DMS79 (cell line): ENCODE measurements at regions not wholly inside any gene's neighbourhood (a gene's known extent, or its start where the extent isn't known, plus 50 kb on each side); places are given as distances from the start of the nearest gene placed in this dataset.

Source experiments
- DNase-seq: peaks from one replicate; lab custom pipeline; 2025; lab: John Stamatoyannopoulos, UW

DNA sequence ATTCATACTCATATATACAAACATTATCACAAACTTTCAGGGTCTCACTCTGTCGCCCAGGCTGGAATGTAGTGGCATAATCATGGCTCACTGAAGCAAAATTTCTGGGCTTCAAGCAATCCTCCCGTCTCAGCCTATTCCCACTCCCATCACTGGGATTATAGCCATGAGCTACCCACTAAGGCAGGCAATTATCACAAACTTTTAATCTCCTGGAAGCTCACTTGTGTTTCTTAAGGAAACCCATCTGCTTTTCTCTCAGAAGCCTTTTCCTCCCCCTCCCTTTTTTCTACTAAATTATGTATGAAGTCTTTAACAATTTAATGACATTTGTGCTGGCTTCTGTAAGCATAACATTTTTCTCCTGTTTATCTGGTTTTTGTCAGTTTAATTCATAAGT, 170.5 kb downstream of the AREG start:
- DNase-seq: no peak

DNA sequence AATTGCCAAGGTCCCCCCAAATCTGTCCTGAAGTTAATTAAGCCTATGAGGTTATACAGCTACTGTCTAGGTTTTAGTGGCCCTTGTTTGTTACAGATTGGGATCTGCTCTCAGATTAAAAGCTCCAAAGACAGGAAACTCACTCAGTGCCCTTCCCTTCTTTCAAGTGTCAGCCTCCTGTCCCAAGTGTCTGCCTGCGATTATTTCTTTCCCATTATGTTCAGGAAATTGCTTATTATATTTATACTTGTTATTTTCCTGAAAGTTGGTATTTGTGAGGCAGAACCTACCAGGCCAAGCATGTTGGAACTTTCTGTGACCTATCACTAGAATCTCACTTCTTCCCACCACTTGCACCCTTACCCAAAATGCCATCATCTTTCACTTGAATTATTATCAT, 173.2 kb downstream of the AREG start:
- DNase-seq: no peak

GRCh38 chr4:74618659-74619058, 173.7 kb downstream of the AREG start:
- no peak for DNase-seq

DNA sequence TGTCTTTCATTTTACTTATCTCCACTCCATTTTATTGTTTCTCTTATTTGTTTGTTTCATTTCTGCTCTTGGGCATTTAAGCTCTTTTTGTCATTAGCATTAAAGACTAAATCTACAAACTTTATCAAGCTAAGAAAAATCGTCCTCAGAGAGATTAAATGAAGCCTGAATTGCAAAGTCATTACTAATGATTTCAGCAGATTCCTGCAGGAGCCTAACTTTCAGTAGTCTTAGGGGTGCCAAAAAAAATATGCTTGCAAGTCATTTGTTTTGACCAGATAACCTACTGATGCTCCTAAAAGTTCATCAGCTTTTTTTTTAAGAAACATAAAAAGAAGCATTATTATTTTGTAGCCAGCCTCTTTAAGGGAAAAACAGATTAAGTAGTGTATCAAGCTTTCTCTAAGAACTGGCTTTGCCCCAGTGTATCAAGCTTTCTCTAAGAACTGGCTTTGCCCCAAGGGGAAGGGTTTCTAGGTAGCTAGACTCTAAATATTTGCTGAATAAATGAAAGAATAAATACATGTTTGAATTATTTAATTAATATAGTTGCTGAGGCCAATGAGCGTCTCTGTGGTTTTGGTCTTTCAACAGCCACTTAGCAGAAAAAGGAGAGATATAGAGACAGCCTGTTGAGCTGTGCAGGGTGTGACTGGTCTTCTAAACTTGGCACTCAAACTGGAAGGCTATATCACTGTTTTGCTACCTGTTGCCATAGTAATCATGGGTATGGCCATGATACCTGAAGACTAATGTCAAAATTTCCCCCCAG, 174.2 kb downstream of the BTC start:
- no peak for DNase-seq

GRCh38 chr4:74621616-74622015, 172.7 kb downstream of the BTC start:
- DNase-seq: no peak

DNA sequence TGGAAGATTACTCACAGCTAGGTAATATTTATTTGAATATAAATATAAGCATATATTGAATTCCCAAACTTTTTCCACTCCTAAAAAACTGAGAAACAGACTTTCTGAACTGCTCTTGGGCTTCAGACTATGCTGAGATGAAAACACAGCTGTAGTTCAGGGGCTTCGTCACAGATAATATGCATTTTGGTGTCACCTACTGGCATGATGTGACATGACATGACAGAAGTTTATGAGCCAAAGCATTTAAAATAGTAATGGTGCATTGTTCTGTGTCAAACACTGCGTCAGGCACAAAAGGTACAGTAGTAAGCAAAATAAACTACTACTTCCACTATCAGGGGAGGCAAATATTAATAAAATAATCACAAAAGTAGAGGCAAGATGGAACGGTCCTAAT, 171.3 kb downstream of the BTC start:
- no peak for DNase-seq

DNA sequence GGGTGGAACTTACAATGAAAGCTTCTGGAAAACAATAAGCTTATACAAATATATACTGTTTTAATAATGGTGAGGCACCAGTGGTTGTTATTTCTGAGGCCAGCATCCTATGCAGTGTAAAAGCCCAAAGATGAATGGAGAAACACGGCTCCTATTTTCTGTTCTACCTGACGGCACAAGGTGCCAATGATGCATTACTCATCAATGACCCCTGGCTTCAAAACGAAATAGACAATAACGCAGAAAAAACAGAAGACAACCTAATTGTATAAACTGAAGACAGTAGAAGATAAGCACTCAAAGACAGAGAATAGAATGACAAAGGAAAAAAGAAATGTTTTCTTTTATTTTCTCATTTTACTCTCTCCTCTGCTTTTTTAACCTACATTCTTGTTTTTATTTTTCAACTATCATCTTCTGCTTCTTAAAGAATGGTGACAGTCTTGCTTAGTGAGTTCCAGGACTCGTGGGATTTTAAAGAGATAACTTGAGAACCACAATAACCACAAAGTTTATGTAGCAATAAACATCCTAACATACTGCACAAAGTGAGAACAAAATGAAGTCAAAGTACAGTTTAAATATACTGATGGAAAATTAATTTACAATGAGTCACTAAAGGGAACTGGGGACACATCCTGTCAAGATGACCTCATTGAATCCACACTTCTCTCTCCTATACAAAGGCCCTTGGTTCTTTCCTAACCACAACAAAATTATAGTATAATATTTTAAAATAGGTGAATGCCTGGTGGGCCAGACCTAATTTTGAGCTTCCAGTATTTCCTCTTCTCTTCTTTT, 169.8 kb downstream of the BTC start:
- no peak for DNase-seq

DNA sequence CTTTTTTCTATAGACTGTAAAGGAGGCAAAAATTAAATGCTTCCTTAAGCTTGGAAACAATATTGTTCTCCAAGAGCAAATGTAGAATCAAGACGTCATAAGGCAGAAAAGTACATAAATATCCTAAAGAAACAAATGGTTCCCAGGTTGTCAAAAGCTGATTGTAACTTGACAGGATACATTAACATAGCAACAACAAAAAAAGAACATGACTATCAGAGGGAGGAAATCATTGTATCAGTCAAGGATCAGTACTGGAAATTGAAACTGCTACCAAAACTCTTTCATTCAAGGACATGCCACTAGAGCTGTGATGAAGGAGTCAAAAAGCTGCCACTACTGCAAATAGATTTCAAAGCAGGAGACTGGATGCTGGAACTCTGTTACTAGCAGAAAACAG, 168.3 kb downstream of the BTC start:
- DNase-seq: no peak

DNA sequence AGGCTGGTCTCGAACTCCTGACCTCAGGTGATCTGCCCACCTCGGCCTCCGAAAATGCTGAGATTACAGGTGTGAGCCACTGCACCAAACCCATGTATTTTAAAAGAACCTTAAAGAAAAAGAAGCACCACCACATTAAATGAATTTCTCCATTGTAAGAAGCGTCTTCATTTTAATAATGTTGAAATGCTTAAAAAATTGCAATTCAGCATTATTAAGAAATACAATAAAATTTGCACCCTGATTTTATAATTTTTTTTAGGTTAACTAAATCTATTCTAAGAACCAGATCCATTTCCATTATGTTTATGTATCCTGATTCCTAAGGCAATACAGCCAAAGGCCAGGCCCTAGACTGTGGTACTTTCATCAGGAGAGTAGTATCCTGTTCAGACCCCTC, 167.2 kb downstream of the BTC start:
- no peak for DNase-seq

DNA sequence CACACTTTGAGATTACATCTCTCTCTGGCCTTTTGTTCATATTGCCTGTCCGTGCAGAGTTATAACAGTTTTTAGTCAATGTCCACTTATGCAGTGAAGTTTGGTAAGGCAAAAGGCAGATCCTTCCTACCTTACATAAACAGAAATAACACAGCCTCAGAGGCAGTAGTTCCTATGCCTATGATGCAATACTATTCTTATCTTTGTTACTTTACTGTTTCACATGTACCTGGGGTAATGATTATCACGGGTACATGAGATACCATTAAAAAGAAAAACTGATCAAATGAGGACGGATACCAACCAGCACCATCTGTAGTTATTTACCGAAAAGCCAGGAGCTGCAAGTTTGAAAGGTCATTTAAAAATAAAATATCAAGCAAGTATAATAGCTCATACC, 166.8 kb downstream of the BTC start:
- no peak for DNase-seq

- DNase-seq: no peak
These were observed 165.3 kb downstream of the BTC start for GRCh38 chr4:74628852-74629620.

DNA sequence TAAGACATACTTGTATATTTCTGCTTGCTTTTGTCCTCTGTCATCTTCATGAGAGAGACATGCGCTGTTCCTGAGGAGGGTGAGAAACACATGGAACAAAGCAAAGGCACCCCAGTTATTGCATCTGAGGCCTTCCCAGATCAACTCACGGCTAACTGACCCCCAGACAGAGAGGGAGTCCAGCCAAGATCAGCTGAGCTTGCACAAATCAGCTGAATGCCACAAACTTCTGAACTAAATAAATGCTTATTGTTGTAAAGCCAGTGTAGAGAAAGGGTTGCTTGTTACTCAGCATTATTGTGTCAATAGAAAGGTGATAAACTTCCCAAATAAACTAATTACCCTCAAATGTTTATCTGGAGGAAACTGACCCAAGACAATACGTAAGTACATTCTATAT, 163.8 kb downstream of the BTC start:
- DNase-seq: no peak

- no peak for DNase-seq
These were observed 163.0 kb downstream of the BTC start for GRCh38 chr4:74631338-74631737.

DNA sequence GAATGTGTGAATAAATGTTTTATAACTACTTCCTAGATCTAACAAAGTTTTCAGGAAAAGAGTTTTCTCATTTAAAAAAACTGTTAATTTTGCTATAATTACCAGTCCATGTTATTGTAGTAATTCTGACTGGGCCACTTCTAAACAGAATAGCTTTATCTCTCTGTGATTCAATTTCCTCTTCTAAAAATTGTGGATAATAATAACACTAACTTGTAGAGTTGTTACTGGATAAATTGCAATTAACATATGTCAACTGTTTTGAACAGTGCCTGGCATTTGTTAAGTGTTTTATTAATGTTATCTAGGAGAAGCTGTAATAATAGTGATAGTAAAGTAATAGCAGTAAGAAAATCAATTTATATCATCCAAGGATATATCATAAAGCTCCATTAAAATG, 162.3 kb downstream of the BTC start:
- DNase-seq: no peak

- no peak for DNase-seq
These were observed 161.7 kb downstream of the BTC start for GRCh38 chr4:74632634-74633033.

DNA sequence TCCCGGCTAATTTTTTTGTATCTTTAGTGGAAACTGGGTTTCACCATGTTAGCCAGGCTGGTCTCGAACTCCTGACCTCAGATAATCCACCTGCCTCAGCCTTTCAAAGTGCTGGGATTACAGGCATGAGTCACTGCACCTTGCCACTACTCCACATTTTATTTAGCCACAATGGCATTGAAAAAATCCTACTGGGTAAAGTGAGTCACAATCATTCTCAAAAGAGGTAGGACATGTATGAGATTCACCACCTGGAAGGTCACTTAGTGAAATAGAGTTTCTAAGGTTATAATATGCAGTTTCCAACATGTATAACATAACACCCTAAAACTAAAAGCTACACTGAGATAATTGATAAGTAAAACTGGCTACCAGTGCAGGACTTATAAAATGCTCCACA, 159.2 kb downstream of the BTC start:
- DNase-seq: no peak

GRCh38 chr4:74635490-74636123, 158.7 kb downstream of the BTC start:
- no peak for DNase-seq

DNA sequence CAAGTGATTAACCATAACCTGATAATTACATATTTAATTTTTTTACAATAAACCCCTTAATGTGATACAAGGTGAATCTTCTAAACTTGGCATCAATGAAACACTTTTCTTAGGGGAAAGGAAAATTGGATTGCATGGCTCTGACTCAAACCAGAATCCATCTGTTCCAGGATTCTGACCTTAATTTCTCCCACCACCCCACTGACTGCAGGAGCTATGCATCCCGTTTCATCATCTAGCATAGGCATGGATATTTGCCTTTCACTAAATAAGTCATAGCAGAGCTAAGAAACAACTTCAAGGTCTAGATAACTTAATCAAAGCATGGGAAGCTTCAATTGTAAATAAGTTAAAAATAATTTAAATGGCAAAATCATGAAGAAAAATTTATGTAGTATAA, 156.3 kb downstream of the BTC start:
- DNase-seq: no peak

GRCh38 chr4:74638689-74639088, 155.6 kb downstream of the BTC start:
- DNase-seq: no peak

DNA sequence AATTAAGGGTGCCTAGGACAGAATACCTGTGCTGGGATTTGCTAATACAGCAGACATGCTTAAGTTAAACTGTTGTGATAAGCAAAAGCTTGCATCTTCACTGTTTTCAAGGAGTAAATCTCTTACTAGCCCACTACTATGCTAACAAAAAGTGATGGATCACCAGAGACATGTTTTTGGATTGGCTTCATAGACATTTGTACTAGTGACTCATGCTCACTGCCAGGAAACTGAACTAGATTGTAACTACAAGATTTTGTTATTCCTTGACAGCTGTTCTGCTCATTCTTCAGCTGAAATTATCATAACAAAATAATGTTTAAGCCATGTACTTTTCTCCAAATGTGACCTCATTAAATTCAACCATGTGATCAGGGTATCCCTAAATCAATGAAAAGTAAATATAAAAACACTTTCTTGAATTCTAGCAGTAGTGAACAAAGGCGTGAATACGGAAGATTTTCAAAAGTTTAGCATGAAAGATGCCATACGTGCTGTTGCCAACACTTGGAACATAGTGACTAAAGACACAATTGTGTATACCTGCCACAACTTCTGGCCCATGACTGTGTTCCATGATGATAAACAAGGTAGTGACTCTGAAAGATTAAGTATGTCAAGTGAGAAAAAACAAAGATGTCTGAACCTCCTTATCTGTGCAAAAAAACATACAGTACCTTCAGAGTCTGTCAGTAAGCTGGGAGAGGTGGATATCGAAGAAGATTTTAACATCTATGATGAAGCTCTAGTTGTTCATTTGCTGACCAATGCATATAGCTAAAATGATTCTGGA, 154.0 kb downstream of the BTC start:
- no peak for DNase-seq

DNA sequence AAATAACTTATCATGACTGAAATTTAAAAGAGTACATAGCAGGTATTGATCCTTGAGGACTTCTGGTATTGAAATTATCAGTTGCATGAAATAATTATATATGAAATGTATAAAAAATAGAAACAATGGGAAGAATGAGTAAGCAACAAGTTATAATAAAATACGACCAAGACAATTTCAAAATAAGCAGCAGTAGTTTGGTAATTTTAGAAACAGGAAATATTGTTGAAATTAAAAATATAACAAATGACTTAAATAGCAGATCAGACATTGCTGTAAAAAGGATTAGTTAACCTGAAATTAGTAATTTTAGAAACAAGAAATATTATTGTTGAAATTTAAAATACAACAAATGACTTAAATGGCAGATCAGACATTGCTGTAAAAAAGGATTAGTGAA, 152.3 kb downstream of the BTC start:
- no peak for DNase-seq

DNA sequence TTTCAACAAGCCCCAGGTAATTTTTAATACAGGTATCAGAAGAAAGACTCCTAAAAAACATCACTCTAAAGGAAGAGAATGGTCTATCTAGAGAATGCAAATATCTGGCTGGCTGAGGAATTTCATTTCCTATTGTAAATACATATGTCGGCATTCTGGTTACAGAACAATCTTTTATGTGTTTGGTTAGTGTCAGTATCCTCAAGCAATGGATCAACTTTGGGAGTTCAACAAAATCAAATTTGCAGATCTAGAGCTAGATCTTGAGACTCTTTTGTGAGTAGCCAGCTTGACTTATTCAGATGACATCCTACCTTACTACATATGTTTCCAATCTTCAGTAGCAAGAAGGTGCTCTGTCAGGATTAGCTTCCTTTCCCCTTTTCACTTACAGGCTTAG, 145.1 kb downstream of the BTC start:
- no peak for DNase-seq
